ACC112 (cell line): ENCODE measurements at regions not wholly inside any gene's neighbourhood (a gene's known extent, or its start where the extent isn't known, plus 50 kb on each side); places are given as distances from the start of the nearest gene placed in this dataset.
"Not testable (repeated sequence)": the region's sequence is repeated elsewhere in the genome, so short reads cannot be mapped to it uniquely, and the experiment has no call there.

Source experiments
- H2AFZ ChIP-seq: fragments of 200-600 bp; sonication (generic); one replicate; pipeline ENCODE4 v1.6.0; 2017; ENCODE audit warnings: antibody characterized with exemption, low read length; ENCODE audit not compliant: unreplicated experiment
- H3K27ac ChIP-seq: fragments of 200-600 bp; sonication (generic); 2 replicates; pipeline ENCODE4 v1.5.1; 2014; ENCODE audit warnings: low read depth, mild to moderate bottlenecking, antibody characterized with exemption, low read length, moderate library complexity
- H3K27me3 ChIP-seq: fragments of 200-600 bp; sonication (generic); 2 replicates; pipeline ENCODE4 v1.6.1; 2014; ENCODE audit warnings: mild to moderate bottlenecking, antibody characterized with exemption, low read length, moderate library complexity, mixed read lengths; ENCODE audit not compliant: insufficient read depth
- H3K36me3 ChIP-seq: fragments of 200-600 bp; sonication (generic); 2 replicates; pipeline ENCODE4 v1.6.1; 2016; ENCODE audit warnings: mild to moderate bottlenecking, antibody characterized with exemption, low read length, moderate library complexity, mixed read lengths; ENCODE audit not compliant: insufficient read depth
- H3K4me1 ChIP-seq: fragments of 200-600 bp; sonication (generic); one replicate; pipeline ENCODE4 v1.6.1; 2016; ENCODE audit warnings: low read length, mixed read lengths; ENCODE audit not compliant: insufficient read depth, unreplicated experiment, control insufficient read depth
- H3K4me3 ChIP-seq: fragments of 200-600 bp; sonication (generic); 2 replicates; pipeline ENCODE4 v1.5.1; 2014; ENCODE audit warnings: mild to moderate bottlenecking, low read depth, low read length
- H3K79me2 ChIP-seq: fragments of 200-600 bp; sonication (generic); one replicate; pipeline ENCODE4 v1.6.0; 2016; ENCODE audit warnings: low read length; ENCODE audit not compliant: control insufficient read depth, unreplicated experiment, insufficient read depth

- H3K27ac ChIP-seq, result no peak overlapping the region
- H3K36me3 ChIP-seq, result no peaks in the 10 kb centered on the region
- no peak overlapping the region for H2AFZ ChIP-seq
- H3K4me3 ChIP-seq, result no peak overlapping the region
- no peaks in the 10 kb centered on the region for H3K79me2 ChIP-seq
- H3K4me1 ChIP-seq, result no peaks in the 10 kb centered on the region
- H3K27me3 ChIP-seq, result peaks cover 16% of the 10 kb centered on the region
Observed at GRCh38 chr7:104264285-104264684, 56.5 kb upstream of the ORC5 start.

- H3K27me3 ChIP-seq, result peaks cover 25% of the 10 kb centered on the region
- no peak overlapping the region for H2AFZ ChIP-seq
- H3K79me2 ChIP-seq, result no peaks in the 10 kb centered on the region
- no peaks in the 10 kb centered on the region for H3K4me1 ChIP-seq
- no peaks in the 10 kb centered on the region for H3K36me3 ChIP-seq
- H3K27ac ChIP-seq, result no peak overlapping the region
- H3K4me3 ChIP-seq, result no peak overlapping the region
Observed at GRCh38 chr7:104267701-104268368, 60.0 kb upstream of the ORC5 start.

- H3K36me3 ChIP-seq, result no peaks in the 10 kb centered on the region
- H2AFZ ChIP-seq, result no peak overlapping the region
- no peaks in the 10 kb centered on the region for H3K4me1 ChIP-seq
- no peak overlapping the region for H3K27ac ChIP-seq
- H3K4me3 ChIP-seq, result no peak overlapping the region
- H3K79me2 ChIP-seq, result no peaks in the 10 kb centered on the region
- H3K27me3 ChIP-seq, result peaks cover 33% of the 10 kb centered on the region
Observed at GRCh38 chr7:104271948-104272347, 56.5 kb upstream of the LHFPL3 start.

GRCh38 chr7:104272767-104273384, 55.5 kb upstream of the LHFPL3 start:
- Histone ChIP-seq H3K79me2 (no peaks in the 10 kb centered on the region), H3K4me1 (no peaks in the 10 kb centered on the region), H3K27ac (no peak overlapping the region), H3K36me3 (no peaks in the 10 kb centered on the region), H2AFZ (peak overlapping the region; percentile 37), H3K4me3 (no peak overlapping the region), H3K27me3 (peaks cover 33% of the 10 kb centered on the region)

- no peaks in the 10 kb centered on the region for H3K36me3 ChIP-seq
- no peak overlapping the region for H2AFZ ChIP-seq
- H3K27ac ChIP-seq, result no peak overlapping the region
- H3K27me3 ChIP-seq, result peaks cover 14% of the 10 kb centered on the region
- H3K4me3 ChIP-seq, result no peak overlapping the region
- H3K4me1 ChIP-seq, result no peaks in the 10 kb centered on the region
- H3K79me2 ChIP-seq, result no peaks in the 10 kb centered on the region
Observed at GRCh38 chr7:104275900-104276299, 52.5 kb upstream of the LHFPL3 start.

- H3K4me3 ChIP-seq, H3K27ac ChIP-seq, H3K36me3 ChIP-seq, H2AFZ ChIP-seq, H3K79me2 ChIP-seq, H3K4me1 ChIP-seq: not testable (repeated sequence)
- H3K27me3 ChIP-seq, result peaks cover 11% of the 10 kb centered on the region; the same call in 1 of the 2 replicates
Observed at GRCh38 chr7:104276730-104277129, 51.7 kb upstream of the LHFPL3 start.
